ENCODE measurements at regions not wholly inside any gene's neighbourhood (a gene's known extent, or its start where the extent isn't known, plus 50 kb on each side); places are given as distances from the start of the nearest gene placed in this dataset.

DNA sequence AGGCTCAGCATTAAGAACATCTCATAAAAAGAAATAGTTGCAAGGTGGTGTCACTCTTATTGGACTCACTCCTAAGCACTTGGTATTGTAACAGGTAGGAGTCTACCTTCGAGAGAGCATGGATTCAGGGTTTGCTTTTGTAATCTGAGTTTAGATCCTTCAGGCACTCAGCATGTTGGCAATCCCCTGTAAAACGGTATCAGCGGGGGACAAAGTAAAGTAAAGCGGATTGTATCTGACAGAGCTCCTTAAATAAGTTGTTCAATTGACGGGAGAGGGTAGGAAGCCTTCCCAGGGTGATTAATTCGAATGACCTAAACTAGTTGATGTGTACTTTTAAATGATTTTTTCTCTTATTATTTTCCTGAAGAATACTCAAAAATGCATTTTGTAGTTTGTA is 869.8 kb upstream of the EPHA7 start:
- no peaks in the 10 kb centered on the region for H3K27me3 ChIP-seq (ENCODE audit: control insufficient read depth, insufficient read depth, low read length)
- DNase-seq (ENCODE audit: low read depth in 2 of 2): no peak
- TF ChIP-seq, protein P1, sequence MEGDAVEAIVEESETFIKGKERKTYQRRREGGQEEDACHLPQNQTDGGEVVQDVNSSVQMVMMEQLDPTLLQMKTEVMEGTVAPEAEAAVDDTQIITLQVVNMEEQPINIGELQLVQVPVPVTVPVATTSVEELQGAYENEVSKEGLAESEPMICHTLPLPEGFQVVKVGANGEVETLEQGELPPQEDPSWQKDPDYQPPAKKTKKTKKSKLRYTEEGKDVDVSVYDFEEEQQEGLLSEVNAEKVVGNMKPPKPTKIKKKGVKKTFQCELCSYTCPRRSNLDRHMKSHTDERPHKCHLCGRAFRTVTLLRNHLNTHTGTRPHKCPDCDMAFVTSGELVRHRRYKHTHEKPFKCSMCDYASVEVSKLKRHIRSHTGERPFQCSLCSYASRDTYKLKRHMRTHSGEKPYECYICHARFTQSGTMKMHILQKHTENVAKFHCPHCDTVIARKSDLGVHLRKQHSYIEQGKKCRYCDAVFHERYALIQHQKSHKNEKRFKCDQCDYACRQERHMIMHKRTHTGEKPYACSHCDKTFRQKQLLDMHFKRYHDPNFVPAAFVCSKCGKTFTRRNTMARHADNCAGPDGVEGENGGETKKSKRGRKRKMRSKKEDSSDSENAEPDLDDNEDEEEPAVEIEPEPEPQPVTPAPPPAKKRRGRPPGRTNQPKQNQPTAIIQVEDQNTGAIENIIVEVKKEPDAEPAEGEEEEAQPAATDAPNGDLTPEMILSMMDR (conservative IDR thresholded peaks at IDR 0.05 in 1 of 2, IDR thresholded peaks at IDR 0.05 in 1 of 2; ENCODE audit: low read depth in 1 of 2, low read length in 2 of 2): no peak
- no peak for TF ChIP-seq EZH2 (IDR thresholded peaks at IDR 0.05; ENCODE audit: low read length, missing control alignments)
- H3K9ac ChIP-seq (ENCODE audit: insufficient read depth, low read length): no peak overlapping the region
- H3K27ac ChIP-seq (ENCODE audit: insufficient read depth, low read length): no peak overlapping the region
- H3K79me2 ChIP-seq (ENCODE audit: control insufficient read depth, insufficient read depth, low read length): no peaks in the 10 kb centered on the region
- H3K9me3 ChIP-seq (ENCODE audit: control insufficient read depth, insufficient read depth, low read depth, low read length): no peaks in the 10 kb centered on the region
- no peaks in the 10 kb centered on the region for H4K20me1 ChIP-seq (ENCODE audit: control insufficient read depth, extremely low read depth, insufficient read depth, low read length)
- no peaks in the 10 kb centered on the region for H3K4me1 ChIP-seq (ENCODE audit: control insufficient read depth, extremely low read depth, insufficient read depth, low read length)
- no peak overlapping the region for H2AFZ ChIP-seq (ENCODE audit: low read length)
- H3K4me3 ChIP-seq (replicated peaks in 1 of 4; ENCODE audit: control extremely low read depth in 1 of 4, insufficient read depth in 1 of 4, low read depth in 3 of 4, low read length in 4 of 4): no peak overlapping the region
- H3K36me3 ChIP-seq (ENCODE audit: control insufficient read depth, insufficient read depth, low read length): no peaks in the 10 kb centered on the region
- H3K4me2 ChIP-seq (ENCODE audit: extremely low read depth, insufficient read depth, low read length): no peak overlapping the region

- no peaks in the 10 kb centered on the region for H4K20me1 ChIP-seq (ENCODE audit: control insufficient read depth, extremely low read depth, insufficient read depth, low read length)
- H3K4me3 ChIP-seq (replicated peaks in 1 of 4; ENCODE audit: control extremely low read depth in 1 of 4, insufficient read depth in 1 of 4, low read depth in 3 of 4, low read length in 4 of 4): no peak overlapping the region
- H3K9me3 ChIP-seq (ENCODE audit: control insufficient read depth, insufficient read depth, low read depth, low read length): no peaks in the 10 kb centered on the region
- H3K79me2 ChIP-seq (ENCODE audit: control insufficient read depth, insufficient read depth, low read length): no peaks in the 10 kb centered on the region
- no peak for TF ChIP-seq EZH2 (IDR thresholded peaks at IDR 0.05; ENCODE audit: low read length, missing control alignments)
- TF ChIP-seq, protein P1 (conservative IDR thresholded peaks at IDR 0.05 in 1 of 2, IDR thresholded peaks at IDR 0.05 in 1 of 2; ENCODE audit: low read depth in 1 of 2, low read length in 2 of 2): no peak
- H2AFZ ChIP-seq (ENCODE audit: low read length): no peak overlapping the region
- H3K27me3 ChIP-seq (ENCODE audit: control insufficient read depth, insufficient read depth, low read length): no peaks in the 10 kb centered on the region
- no peak for DNase-seq (ENCODE audit: low read depth in 2 of 2)
- no peaks in the 10 kb centered on the region for H3K4me1 ChIP-seq (ENCODE audit: control insufficient read depth, extremely low read depth, insufficient read depth, low read length)
- H3K4me2 ChIP-seq (ENCODE audit: extremely low read depth, insufficient read depth, low read length): no peak overlapping the region
- no peaks in the 10 kb centered on the region for H3K36me3 ChIP-seq (ENCODE audit: control insufficient read depth, insufficient read depth, low read length)
- no peak overlapping the region for H3K27ac ChIP-seq (ENCODE audit: insufficient read depth, low read length)
- H3K9ac ChIP-seq (ENCODE audit: insufficient read depth, low read length): no peak overlapping the region
These were observed 858.8 kb upstream of the EPHA7 start for GRCh38 chr6:94278146-94278545.

- no peak overlapping the region for H3K27ac ChIP-seq (ENCODE audit: insufficient read depth, low read length)
- no peak overlapping the region for H3K9ac ChIP-seq (ENCODE audit: insufficient read depth, low read length)
- no peak overlapping the region for H2AFZ ChIP-seq (ENCODE audit: low read length)
- H3K9me3 ChIP-seq (ENCODE audit: control insufficient read depth, insufficient read depth, low read depth, low read length): no peaks in the 10 kb centered on the region
- H3K79me2 ChIP-seq (ENCODE audit: control insufficient read depth, insufficient read depth, low read length): no peaks in the 10 kb centered on the region
- no peaks in the 10 kb centered on the region for H3K27me3 ChIP-seq (ENCODE audit: control insufficient read depth, insufficient read depth, low read length)
- no peak overlapping the region for H3K4me3 ChIP-seq (replicated peaks in 1 of 4; ENCODE audit: control extremely low read depth in 1 of 4, insufficient read depth in 1 of 4, low read depth in 3 of 4, low read length in 4 of 4)
- no peaks in the 10 kb centered on the region for H4K20me1 ChIP-seq (ENCODE audit: control insufficient read depth, extremely low read depth, insufficient read depth, low read length)
- no peaks in the 10 kb centered on the region for H3K36me3 ChIP-seq (ENCODE audit: control insufficient read depth, insufficient read depth, low read length)
- TF ChIP-seq, protein P1 (conservative IDR thresholded peaks at IDR 0.05 in 1 of 2, IDR thresholded peaks at IDR 0.05 in 1 of 2; ENCODE audit: low read depth in 1 of 2, low read length in 2 of 2): no peak
- no peak for TF ChIP-seq EZH2 (IDR thresholded peaks at IDR 0.05; ENCODE audit: low read length, missing control alignments)
- no peak overlapping the region for H3K4me2 ChIP-seq (ENCODE audit: extremely low read depth, insufficient read depth, low read length)
- no peak for DNase-seq (ENCODE audit: low read depth in 2 of 2)
- no peaks in the 10 kb centered on the region for H3K4me1 ChIP-seq (ENCODE audit: control insufficient read depth, extremely low read depth, insufficient read depth, low read length)
These were observed 853.0 kb upstream of the EPHA7 start for GRCh38 chr6:94272327-94272726.
